ENCODE measurements at regions not wholly inside any gene's neighbourhood (a gene's known extent, or its start where the extent isn't known, plus 50 kb on each side); places are given as distances from the start of the nearest gene placed in this dataset.

DNA sequence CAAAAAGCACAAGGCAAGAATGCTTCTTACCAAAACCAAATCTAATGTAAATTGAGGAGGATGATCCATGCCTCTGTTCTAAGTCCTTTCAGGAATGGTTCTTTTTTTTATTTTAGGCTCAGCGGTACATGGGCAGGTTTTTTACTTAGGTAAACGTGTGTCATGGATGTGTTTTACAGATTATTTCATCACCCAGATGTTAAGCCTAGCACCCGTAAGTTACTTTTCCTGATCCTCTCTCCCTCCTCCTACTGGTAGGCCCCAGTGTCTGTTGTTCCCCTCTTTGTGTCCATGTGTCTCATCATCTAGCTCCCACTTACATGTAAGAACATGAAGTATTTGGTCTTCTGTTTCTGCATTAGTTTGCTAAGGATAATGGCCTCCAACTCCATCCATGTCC lies 289.2 kb upstream of the THBS1 start:
- WGBS, 2 experiments (ENCODE audit: extremely low coverage in 1 of 2, insufficient coverage in 1 of 2, insufficient read length in 1 of 2, insufficient replicate concordance in 2 of 2, low coverage in 1 of 2, low lambda C conversion rate in 2 of 2, missing lambda C conversion rate in 1 of 2) = 91% methylated on average over 3 of the region's 3 CpGs; no CpG with 5 or more reads in 1 of the 2 experiments
- no peak overlapping the region for H2BK15ac ChIP-seq (ENCODE audit: low read length)
- FAIRE-seq = no peak
- no peak for TF ChIP-seq SIRT6 (IDR thresholded peaks at IDR 0.05; ENCODE audit: low read length)
- no peak for TF ChIP-seq FOSL1 (IDR thresholded peaks at IDR 0.05; ENCODE audit: insufficient read depth, low read depth, low read length)
- no peak for TF ChIP-seq JUND (IDR thresholded peaks at IDR 0.05; ENCODE audit: low read length)
- no peak for TF ChIP-seq KDM5A (IDR thresholded peaks at IDR 0.05; ENCODE audit: low read length)
- no peak for TF ChIP-seq POLR2A (IDR thresholded peaks at IDR 0.05; ENCODE audit: control extremely low read depth in 1 of 2, low read depth in 2 of 2, low read length in 2 of 2)
- TF ChIP-seq NANOG (IDR thresholded peaks at IDR 0.05; ENCODE audit: insufficient read depth, low read depth, low read length, poor library complexity, severe bottlenecking) = no peak
- no peak for TF ChIP-seq TAF7 (optimal IDR thresholded peaks at IDR 0.05; ENCODE audit: borderline replicate concordance, low read depth, low read length)

More for the DNA sequence above, 289.2 kb upstream of the THBS1 start:
- H3K18ac ChIP-seq (ENCODE audit: extremely low read depth, low read length) = no peak overlapping the region
- no peaks in the 10 kb centered on the region for H3K36me3 ChIP-seq (ENCODE audit: control insufficient read depth in 2 of 4, insufficient read depth in 4 of 4, low read length in 3 of 4)
- H3K4me1 ChIP-seq (replicated peaks in 1 of 4; ENCODE audit: control insufficient read depth in 3 of 4, insufficient read depth in 4 of 4, low read length in 3 of 4) = no peaks in the 10 kb centered on the region
- H3K4me2 ChIP-seq (ENCODE audit: insufficient read depth in 1 of 2, low read depth in 2 of 2, low read length in 2 of 2) = no peak overlapping the region
- H2BK120ac ChIP-seq (replicated peaks; ENCODE audit: low read depth, low read length) = no peak overlapping the region
- ChIA-PET CTCF (ENCODE audit: partially characterized antibody) (no interaction called here), POLR2A (ENCODE audit: partially characterized antibody) (no interaction called here)
- no peak for DNase-seq (ENCODE audit: low read depth in 1 of 2, low spot score in 2 of 2)
- no peaks in the 10 kb centered on the region for H4K20me1 ChIP-seq (replicated peaks in 1 of 2; ENCODE audit: control insufficient read depth in 1 of 2, insufficient read depth in 2 of 2, low read length in 2 of 2)
- H3K27me3 ChIP-seq (replicated peaks in 1 of 4; ENCODE audit: control insufficient read depth in 3 of 4, extremely low read depth in 1 of 4, insufficient read depth in 3 of 4, low read length in 3 of 4) = no peaks in the 10 kb centered on the region
- no peak overlapping the region for H4K5ac ChIP-seq (ENCODE audit: insufficient read length, low read depth, low read length)
- no peak overlapping the region for H2AFZ ChIP-seq (ENCODE audit: low read length)
- no peak overlapping the region for H3K27ac ChIP-seq (ENCODE audit: low read depth, low read length)
- no peaks in the 10 kb centered on the region for H3K79me1 ChIP-seq (ENCODE audit: low read depth, low read length)
- no peak overlapping the region for H3K9ac ChIP-seq (replicated peaks in 1 of 4; ENCODE audit: extremely low read depth in 1 of 4, low read depth in 3 of 4, low read length in 3 of 4)
- no peak overlapping the region for H2BK20ac ChIP-seq (ENCODE audit: low read length)
- no peak overlapping the region for H3K23ac ChIP-seq (ENCODE audit: insufficient read length)
- no peak overlapping the region for H3K4ac ChIP-seq (replicated peaks; ENCODE audit: insufficient read length, low read depth, low read length)
- no peaks in the 10 kb centered on the region for H3K79me2 ChIP-seq (ENCODE audit: control insufficient read depth in 1 of 2, insufficient read depth in 2 of 2, low read length in 2 of 2)
- no peak overlapping the region for H3K14ac ChIP-seq (ENCODE audit: insufficient read length)
- H4K8ac ChIP-seq (ENCODE audit: extremely low read depth, insufficient read depth, low read length) = no peak overlapping the region
- H4K91ac ChIP-seq (replicated peaks; ENCODE audit: insufficient read length, low read length) = no peak overlapping the region
- no peaks in the 10 kb centered on the region for H3K23me2 ChIP-seq (ENCODE audit: low read depth, low read length)
- no peak overlapping the region for H2BK12ac ChIP-seq (ENCODE audit: low read depth, low read length)
- H3K4me3 ChIP-seq (ENCODE audit: extremely low read depth in 1 of 4, insufficient read depth in 2 of 4, low read depth in 3 of 4, low read length in 4 of 4) = no peak overlapping the region
- no peak overlapping the region for H2AK5ac ChIP-seq (ENCODE audit: low read depth, low read length)
- no peak overlapping the region for H3K56ac ChIP-seq (replicated peaks; ENCODE audit: insufficient read length, low read depth, low read length)
- H3K9me3 ChIP-seq (ENCODE audit: insufficient read depth in 2 of 2, low read depth in 1 of 2, low read length in 1 of 2) = peaks cover 0 to 3% of the 10 kb centered on the region in 2 experiments; a peak in 1 of 4 replicates
- H2BK5ac ChIP-seq (ENCODE audit: low read depth, low read length) = no peak overlapping the region
